ENCODE measurements at regions not wholly inside any gene's neighbourhood (a gene's known extent, or its start where the extent isn't known, plus 50 kb on each side); places are given as distances from the start of the nearest gene placed in this dataset.
"Not testable (repeated sequence)": the region's sequence is repeated elsewhere in the genome, so short reads cannot be mapped to it uniquely, and the experiment has no call there.

DNA sequence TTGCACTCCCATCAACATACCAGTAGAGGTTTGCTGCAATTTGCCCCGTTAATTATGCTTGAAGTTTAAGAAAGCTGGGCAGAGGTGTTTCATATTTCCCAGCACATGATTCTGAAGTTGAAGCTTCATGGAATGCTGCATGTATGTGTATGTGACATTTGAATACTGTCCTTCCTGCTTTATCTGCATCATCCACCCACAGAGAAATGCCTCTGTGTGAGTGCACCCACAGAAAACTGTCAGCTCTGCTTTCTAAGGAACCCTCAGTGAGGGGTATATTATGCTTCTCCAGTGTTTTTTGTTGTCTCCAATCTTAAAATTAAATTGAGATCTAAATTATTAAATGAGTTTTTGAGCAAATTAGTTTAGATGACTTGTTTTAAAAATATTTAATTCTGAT lies 358.1 kb upstream of the PIK3R1 start (continued):
- TF ChIP-seq TSHZ2 (CRISPR knock-in tag; IDR thresholded peaks at IDR 0.05) (no peak), RARB (CRISPR knock-in tag; IDR thresholded peaks at IDR 0.05) (no peak), ZFP30 (CRISPR knock-in tag; IDR thresholded peaks at IDR 0.05) (no peak)

DNA sequence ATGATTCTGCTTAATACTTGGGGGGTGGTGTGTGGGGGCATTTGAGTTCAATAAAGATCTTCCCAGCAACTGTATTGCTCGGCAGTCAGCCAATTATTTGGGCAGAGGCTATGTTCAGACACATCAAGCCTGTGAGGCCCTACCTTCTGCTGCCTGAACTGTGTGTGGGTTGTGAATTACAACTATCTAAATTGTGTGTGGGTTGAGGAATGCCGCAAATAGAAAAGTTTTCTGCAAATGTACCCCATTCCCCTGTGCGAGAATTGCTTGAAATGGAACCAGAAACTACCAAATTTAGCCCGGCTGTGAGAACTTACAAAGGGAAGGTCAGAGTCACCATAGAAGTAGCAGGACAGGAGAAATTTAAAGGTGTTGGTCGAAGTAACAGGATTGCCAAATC lies 360.0 kb upstream of the PIK3R1 start:
- no peak for ATAC-seq

GRCh38 chr5:67850906-67851305 lies 364.6 kb upstream of the PIK3R1 start:
- not testable (repeated sequence) for ATAC-seq

More for the DNA sequence above, 360.0 kb upstream of the PIK3R1 start:
- TF ChIP-seq CSRNP3 (CRISPR knock-in tag; IDR thresholded peaks at IDR 0.05) (no peak), ZNF70 (CRISPR knock-in tag; IDR thresholded peaks at IDR 0.05) (no peak), ZFP3 (CRISPR knock-in tag; IDR thresholded peaks at IDR 0.05) (no peak), ZFP30 (CRISPR knock-in tag; IDR thresholded peaks at IDR 0.05) (no peak), CREB5 (CRISPR knock-in tag; IDR thresholded peaks at IDR 0.05; ENCODE audit: low read depth) (no peak), ZNF8 (CRISPR knock-in tag; IDR thresholded peaks at IDR 0.05) (no peak), SNAI2 (CRISPR knock-in tag; IDR thresholded peaks at IDR 0.05) (no peak), TOX (CRISPR knock-in tag; IDR thresholded peaks at IDR 0.05; ENCODE audit: borderline replicate concordance) (no peak), CSDC2 (CRISPR knock-in tag; IDR thresholded peaks at IDR 0.05) (no peak), ZNF565 (CRISPR knock-in tag; conservative IDR thresholded peaks at IDR 0.05; ENCODE audit: low read depth) (no peak), ISL1 (CRISPR knock-in tag; IDR thresholded peaks at IDR 0.05) (no peak), TSHZ2 (CRISPR knock-in tag; IDR thresholded peaks at IDR 0.05) (no peak), TCF4 (CRISPR knock-in tag; IDR thresholded peaks at IDR 0.05; ENCODE audit: borderline replicate concordance) (no peak), ESRRG (CRISPR knock-in tag; IDR thresholded peaks at IDR 0.05) (no peak), ARNTL (CRISPR knock-in tag; IDR thresholded peaks at IDR 0.05; ENCODE audit: borderline replicate concordance, low read depth) (no peak), BACH2 (CRISPR knock-in tag; IDR thresholded peaks at IDR 0.05; ENCODE audit: borderline replicate concordance) (no peak)
- TF ChIP-seq, protein P1, sequence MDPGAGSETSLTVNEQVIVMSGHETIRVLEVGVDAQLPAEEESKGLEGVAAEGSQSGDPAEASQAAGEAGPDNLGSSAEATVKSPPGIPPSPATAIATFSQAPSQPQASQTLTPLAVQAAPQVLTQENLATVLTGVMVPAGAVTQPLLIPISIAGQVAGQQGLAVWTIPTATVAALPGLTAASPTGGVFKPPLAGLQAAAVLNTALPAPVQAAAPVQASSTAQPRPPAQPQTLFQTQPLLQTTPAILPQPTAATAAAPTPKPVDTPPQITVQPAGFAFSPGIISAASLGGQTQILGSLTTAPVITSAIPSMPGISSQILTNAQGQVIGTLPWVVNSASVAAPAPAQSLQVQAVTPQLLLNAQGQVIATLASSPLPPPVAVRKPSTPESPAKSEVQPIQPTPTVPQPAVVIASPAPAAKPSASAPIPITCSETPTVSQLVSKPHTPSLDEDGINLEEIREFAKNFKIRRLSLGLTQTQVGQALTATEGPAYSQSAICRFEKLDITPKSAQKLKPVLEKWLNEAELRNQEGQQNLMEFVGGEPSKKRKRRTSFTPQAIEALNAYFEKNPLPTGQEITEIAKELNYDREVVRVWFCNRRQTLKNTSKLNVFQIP (CRISPR knock-in tag; IDR thresholded peaks at IDR 0.05; ENCODE audit: borderline replicate concordance, low read depth), result no peak

DNA sequence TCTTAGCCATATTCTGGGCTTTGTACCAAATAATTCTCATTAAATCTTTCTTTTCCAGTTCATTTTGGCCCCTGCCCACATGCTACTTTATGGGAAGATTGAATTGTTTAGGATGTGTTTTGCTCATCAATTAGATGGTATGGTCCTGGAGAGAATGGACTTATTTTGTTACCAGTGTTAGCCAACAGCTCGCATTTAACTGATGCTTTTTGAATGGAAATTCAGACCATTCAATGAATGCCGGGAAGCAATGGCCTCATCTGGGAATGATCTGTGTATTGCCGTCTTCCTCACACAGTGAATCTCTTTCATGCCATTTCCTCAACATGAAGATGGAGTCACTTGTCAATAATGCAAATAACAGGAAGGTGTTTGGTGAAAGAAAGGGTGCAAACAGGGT lies 370.6 kb upstream of the PIK3R1 start:
- ATAC-seq, result no peak
- TF ChIP-seq RARB (CRISPR knock-in tag; IDR thresholded peaks at IDR 0.05) (no peak), ZNF565 (CRISPR knock-in tag; conservative IDR thresholded peaks at IDR 0.05; ENCODE audit: low read depth) (no peak), BACH2 (CRISPR knock-in tag; IDR thresholded peaks at IDR 0.05; ENCODE audit: borderline replicate concordance) (no peak), ARNTL (CRISPR knock-in tag; IDR thresholded peaks at IDR 0.05; ENCODE audit: borderline replicate concordance, low read depth) (no peak), CSDC2 (CRISPR knock-in tag; IDR thresholded peaks at IDR 0.05) (no peak), ESRRG (CRISPR knock-in tag; IDR thresholded peaks at IDR 0.05) (no peak), TOX (CRISPR knock-in tag; IDR thresholded peaks at IDR 0.05; ENCODE audit: borderline replicate concordance) (no peak), ISL1 (CRISPR knock-in tag; IDR thresholded peaks at IDR 0.05) (no peak), ZNF8 (CRISPR knock-in tag; IDR thresholded peaks at IDR 0.05) (no peak), OSR1 (CRISPR knock-in tag; IDR thresholded peaks at IDR 0.05) (no peak)
- TF ChIP-seq, protein P1 (CRISPR knock-in tag; IDR thresholded peaks at IDR 0.05; ENCODE audit: borderline replicate concordance, low read depth), result no peak
- TF ChIP-seq, protein P2, sequence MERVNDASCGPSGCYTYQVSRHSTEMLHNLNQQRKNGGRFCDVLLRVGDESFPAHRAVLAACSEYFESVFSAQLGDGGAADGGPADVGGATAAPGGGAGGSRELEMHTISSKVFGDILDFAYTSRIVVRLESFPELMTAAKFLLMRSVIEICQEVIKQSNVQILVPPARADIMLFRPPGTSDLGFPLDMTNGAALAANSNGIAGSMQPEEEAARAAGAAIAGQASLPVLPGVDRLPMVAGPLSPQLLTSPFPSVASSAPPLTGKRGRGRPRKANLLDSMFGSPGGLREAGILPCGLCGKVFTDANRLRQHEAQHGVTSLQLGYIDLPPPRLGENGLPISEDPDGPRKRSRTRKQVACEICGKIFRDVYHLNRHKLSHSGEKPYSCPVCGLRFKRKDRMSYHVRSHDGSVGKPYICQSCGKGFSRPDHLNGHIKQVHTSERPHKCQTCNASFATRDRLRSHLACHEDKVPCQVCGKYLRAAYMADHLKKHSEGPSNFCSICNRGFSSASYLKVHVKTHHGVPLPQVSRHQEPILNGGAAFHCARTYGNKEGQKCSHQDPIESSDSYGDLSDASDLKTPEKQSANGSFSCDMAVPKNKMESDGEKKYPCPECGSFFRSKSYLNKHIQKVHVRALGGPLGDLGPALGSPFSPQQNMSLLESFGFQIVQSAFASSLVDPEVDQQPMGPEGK (CRISPR knock-in tag; IDR thresholded peaks at IDR 0.05; ENCODE audit: borderline replicate concordance), result no peak

All from SK-N-SH treated with all-trans-retinoic acid at 6 μM for 48 hours (cell line).